Natural killer cell (primary cell): ENCODE measurements at regions not wholly inside any gene's neighbourhood (a gene's known extent, or its start where the extent isn't known, plus 50 kb on each side); places are given as distances from the start of the nearest gene placed in this dataset.

Experiments
- ATAC-seq, 3 donors: fragments of 150-1000 bp in 2 of 3; fragments of 200-7000 bp in 1 of 3; cut with Tn5 transposase; 1 replicate in 1 of 3; 2 replicates in 2 of 3; pipeline ENCODE4 v1.10.0; 2021; ENCODE audit warnings: mild to moderate bottlenecking in 2 of 3, moderate library complexity in 2 of 3
- DNase-seq, 2 donors: peaks; one replicate each; pipeline versions ENCODE4 v3.0.0 to v3.0.0-alpha.2; 2013 to 2021; ENCODE audit warnings: mixed read lengths in 1 of 2
- H3K27ac ChIP-seq: one replicate; pipeline ENCODE4 v1.5.1; 2013; ENCODE audit warnings: mild to moderate bottlenecking, low read length
- H3K27me3 ChIP-seq: one replicate; pipeline ENCODE4 v1.6.1; 2013; ENCODE audit warnings: low read length; ENCODE audit not compliant: control insufficient read depth, insufficient read depth
- H3K36me3 ChIP-seq: one replicate; pipeline ENCODE4 v1.6.1; 2013; ENCODE audit warnings: low read length; ENCODE audit not compliant: control insufficient read depth, insufficient read depth
- H3K4me1 ChIP-seq: one replicate; pipeline ENCODE4 v1.6.1; 2013; ENCODE audit warnings: low read length; ENCODE audit not compliant: control insufficient read depth, insufficient read depth
- H3K4me3 ChIP-seq: one replicate; pipeline ENCODE4 v1.5.1; 2013; ENCODE audit warnings: low read length
- H3K9me3 ChIP-seq: one replicate; pipeline ENCODE4 v1.6.1; 2013; ENCODE audit warnings: low read length; ENCODE audit not compliant: control insufficient read depth, insufficient read depth
- H3K27ac Mint-ChIP-seq, 2 donors: one replicate each; pipeline ENCODE4 v1.8.0; 2022; ENCODE audit warnings: mild to moderate bottlenecking in 2 of 2, mixed read lengths in 2 of 2, moderate library complexity in 1 of 2
- H3K27me3 Mint-ChIP-seq, 2 donors: one replicate each; pipeline ENCODE4 v1.8.0; 2022; ENCODE audit warnings: low read depth in 2 of 2, mixed read lengths in 2 of 2
- H3K36me3 Mint-ChIP-seq: one replicate; pipeline ENCODE4 v1.8.0; 2022; ENCODE audit warnings: mixed read lengths
- H3K4me1 Mint-ChIP-seq, 2 donors: one replicate each; pipeline ENCODE4 v1.8.0; 2022; ENCODE audit warnings: mixed read lengths in 2 of 2
- H3K4me3 Mint-ChIP-seq: one replicate; pipeline ENCODE4 v1.8.0; 2022; ENCODE audit warnings: mild to moderate bottlenecking, moderate library complexity, mixed read lengths
- H3K9me3 Mint-ChIP-seq, 2 donors: one replicate each; pipeline ENCODE4 v1.8.0; 2022; ENCODE audit warnings: mixed read lengths in 2 of 2
- CTCF ChIP-seq: fragments of 200-600 bp; IDR thresholded peaks from one replicate; pipeline ENCODE4 v1.8.0; 2022; ENCODE audit warnings: antibody characterized with exemption
- WGBS: methylation state at CpG from one replicate; pipeline ENCODE4 v1.1.7; 2013; ENCODE audit warnings: missing lambda C conversion rate; ENCODE audit not compliant: insufficient coverage; 5-methylcytosine and 5-hydroxymethylcytosine counted together
- intact Hi-C: fragments of 100-400 bp; cut with micrococcal nuclease; formaldehyde crosslinking; loops from one replicate; pipeline ENCODE4 v1.14.2; 2022

DNA sequence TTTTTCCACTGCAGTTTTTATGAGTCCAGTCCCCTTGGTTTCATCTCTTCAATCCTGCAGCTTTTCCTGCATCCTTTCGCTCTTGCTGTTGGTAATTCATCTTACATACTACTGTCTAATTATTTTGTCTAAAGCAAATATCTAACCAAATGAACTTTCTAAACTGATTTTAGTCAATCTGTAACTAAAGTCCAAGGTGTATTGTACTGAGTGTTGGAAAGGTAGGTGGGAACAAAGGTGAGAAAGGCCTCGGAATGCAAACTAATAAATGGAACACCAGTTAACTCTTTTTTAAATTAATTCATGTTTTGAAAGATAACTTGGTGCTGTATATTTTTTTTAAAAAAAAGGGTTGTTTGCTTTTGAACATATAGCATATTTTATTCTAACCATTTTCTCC, 152.7 kb upstream of the CYLC2 start:
- H3K27me3 Mint-ChIP-seq, result no peaks in the 10 kb centered on the region
- no peak for DNase-seq
- Histone ChIP-seq H3K36me3 (no peaks in the 10 kb centered on the region), H3K4me1 (no peaks in the 10 kb centered on the region), H3K27me3 (no peaks in the 10 kb centered on the region), H3K9me3 (no peaks in the 10 kb centered on the region), H3K27ac (no peak overlapping the region), H3K4me3 (no peak overlapping the region)
- TF ChIP-seq CTCF, result no peak
- peaks cover 15 to 18% of the 10 kb centered on the region in 2 donors for H3K9me3 Mint-ChIP-seq
- ATAC-seq, result no peak
- H3K36me3 Mint-ChIP-seq, result peaks cover 6% of the 10 kb centered on the region
- H3K4me3 Mint-ChIP-seq, result no peak overlapping the region
- no peaks in the 10 kb centered on the region for H3K4me1 Mint-ChIP-seq
- 65% methylated on average over 2 of the region's 2 CpGs for WGBS
- intact Hi-C loops, result no loop called here
- H3K27ac Mint-ChIP-seq, result no peak overlapping the region

GRCh38 chr9:102841376-102841775, 153.8 kb upstream of the CYLC2 start:
- H3K36me3 Mint-ChIP-seq, result no peaks in the 10 kb centered on the region
- peaks cover 16 to 20% of the 10 kb centered on the region in 2 donors for H3K9me3 Mint-ChIP-seq
- H3K4me3 Mint-ChIP-seq, result no peak overlapping the region
- H3K27me3 ChIP-seq, result no peaks in the 10 kb centered on the region
- no peaks in the 10 kb centered on the region for H3K4me1 ChIP-seq
- no peak for TF ChIP-seq CTCF
- no peaks in the 10 kb centered on the region for H3K36me3 ChIP-seq
- no peaks in the 10 kb centered on the region for H3K9me3 ChIP-seq
- H3K27ac Mint-ChIP-seq, result no peak overlapping the region
- no peaks in the 10 kb centered on the region for H3K27me3 Mint-ChIP-seq
- H3K4me3 ChIP-seq, result no peak overlapping the region
- H3K4me1 Mint-ChIP-seq, result no peaks in the 10 kb centered on the region
- 70% methylated on average over 1 of the region's 2 CpGs for WGBS
- H3K27ac ChIP-seq, result no peak overlapping the region
- DNase-seq (no peak), ATAC-seq (no peak)
- intact Hi-C loops, result no loop called here

- intact Hi-C loops, result no loop called here
- H3K27ac Mint-ChIP-seq, result no peak overlapping the region
- no peaks in the 10 kb centered on the region for H3K36me3 Mint-ChIP-seq
- H3K4me3 ChIP-seq, result no peak overlapping the region
- no peak for TF ChIP-seq CTCF
- DNase-seq, result no peak
- H3K27me3 Mint-ChIP-seq, result no peaks in the 10 kb centered on the region
- H3K9me3 Mint-ChIP-seq, result peaks cover 16 to 25% of the 10 kb centered on the region in 2 donors
- no peaks in the 10 kb centered on the region for H3K9me3 ChIP-seq
- no peaks in the 10 kb centered on the region for H3K36me3 ChIP-seq
- ATAC-seq, result no peak
- H3K27ac ChIP-seq, result no peak overlapping the region
- no peaks in the 10 kb centered on the region for H3K4me1 ChIP-seq
- H3K4me1 Mint-ChIP-seq, result no peaks in the 10 kb centered on the region
- WGBS, result 95% methylated on average over 3 of the region's 3 CpGs
- no peaks in the 10 kb centered on the region for H3K27me3 ChIP-seq
- no peak overlapping the region for H3K4me3 Mint-ChIP-seq
Observed at GRCh38 chr9:102840335-102840734, 154.8 kb upstream of the CYLC2 start.

DNA sequence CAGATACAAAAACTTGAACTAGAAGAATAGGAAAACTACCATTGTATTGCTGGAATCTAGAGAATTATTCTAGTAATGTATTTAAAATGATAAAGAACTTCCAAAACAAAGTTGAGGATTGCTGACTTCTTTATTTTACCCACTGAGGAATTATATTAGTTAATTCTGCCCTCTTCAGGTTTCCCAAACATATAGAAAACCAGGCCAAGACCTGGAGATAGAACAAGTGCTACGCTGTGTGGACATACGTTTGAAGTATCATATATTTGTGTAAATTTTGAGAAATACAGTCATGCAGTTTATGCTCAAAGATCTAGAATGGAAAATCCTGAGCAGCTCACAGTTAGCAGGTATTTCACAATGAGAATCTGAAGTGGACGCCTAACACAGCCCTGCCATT, 162.3 kb upstream of the CYLC2 start:
- Histone ChIP-seq H3K36me3 (no peaks in the 10 kb centered on the region), H3K9me3 (no peaks in the 10 kb centered on the region), H3K27ac (no peak overlapping the region), H3K4me3 (no peak overlapping the region), H3K27me3 (no peaks in the 10 kb centered on the region), H3K4me1 (no peaks in the 10 kb centered on the region)
- no peaks in the 10 kb centered on the region for H3K4me1 Mint-ChIP-seq
- H3K36me3 Mint-ChIP-seq, result no peaks in the 10 kb centered on the region
- no peak for TF ChIP-seq CTCF
- intact Hi-C loops, result no loop called here
- H3K9me3 Mint-ChIP-seq, result peaks cover 21 to 23% of the 10 kb centered on the region in 2 donors
- H3K27ac Mint-ChIP-seq, result no peak overlapping the region
- DNase-seq, result no peak
- no peaks in the 10 kb centered on the region for H3K27me3 Mint-ChIP-seq
- H3K4me3 Mint-ChIP-seq, result no peak overlapping the region
- 81% methylated on average over 3 of the region's 3 CpGs for WGBS
- ATAC-seq, result no peak
